NCI-H1436 treated with DMSO at 0.1 percent for 48 hours (cell line): ENCODE measurements at regions not wholly inside any gene's neighbourhood (a gene's known extent, or its start where the extent isn't known, plus 50 kb on each side); places are given as distances from the start of the nearest gene placed in this dataset.

Experiments used
- DNase-seq: peaks from one replicate; lab custom pipeline; 2025; lab: John Stamatoyannopoulos, UW

DNA sequence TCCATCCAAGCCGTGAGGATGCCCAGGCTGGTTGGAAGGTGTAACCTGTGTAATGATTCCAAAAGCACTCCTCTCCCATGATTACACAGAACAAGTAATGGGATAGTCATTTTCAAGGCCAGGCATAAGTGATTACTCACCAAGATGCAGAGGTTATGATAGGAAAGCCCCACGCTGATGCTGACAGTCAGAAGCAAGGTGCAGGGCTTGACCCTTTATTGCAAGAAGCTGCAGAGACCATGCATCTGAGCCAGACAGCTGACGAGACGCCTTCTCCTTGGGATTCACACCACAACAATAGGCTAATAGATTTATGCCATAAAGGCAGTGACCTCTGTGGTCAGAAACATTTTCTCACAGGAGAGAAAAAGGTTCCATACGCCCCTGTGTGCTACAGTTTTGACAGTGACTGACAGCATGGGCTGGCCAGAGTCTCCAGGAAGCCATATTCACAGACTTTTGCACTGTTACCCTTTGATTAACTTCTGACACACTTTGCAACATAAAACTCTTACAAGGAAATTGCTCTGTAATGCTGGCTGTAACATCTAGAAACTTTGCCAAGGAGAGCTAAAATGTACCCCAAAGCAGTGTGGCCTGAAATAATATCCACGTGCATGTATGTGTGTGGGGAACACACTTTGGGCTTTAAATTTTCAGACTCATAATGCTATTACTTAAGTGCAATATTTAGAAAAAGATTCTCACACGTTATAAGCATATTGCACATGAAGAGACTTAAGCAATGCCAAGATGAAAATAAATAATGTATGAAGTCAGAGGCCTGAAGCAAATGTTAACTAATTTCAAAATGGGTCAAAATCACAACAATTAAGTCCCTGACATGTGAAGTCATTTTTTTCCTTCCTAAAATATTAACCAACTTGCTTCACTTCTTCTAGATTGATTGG is 1079.0 kb upstream of the TENM4 start:
- no peak for DNase-seq

DNA sequence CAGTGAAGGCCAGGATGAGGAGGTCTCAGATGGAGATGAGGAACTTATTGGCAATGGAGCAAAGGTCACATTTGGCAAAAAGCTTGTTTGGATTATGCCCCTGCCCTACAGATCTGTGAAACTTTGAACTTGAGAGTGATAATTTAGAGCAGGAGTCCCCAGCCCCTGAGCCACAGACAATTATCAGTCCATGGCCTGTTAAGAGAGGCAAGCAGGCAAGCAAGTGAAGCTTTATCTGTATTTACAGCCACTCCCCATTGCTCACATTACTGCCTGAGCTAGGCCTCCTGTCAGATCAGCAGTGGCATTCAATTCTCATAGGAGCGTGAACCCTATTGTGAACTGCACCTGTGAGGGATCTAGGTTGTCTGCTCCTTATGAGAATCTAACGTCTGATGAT is 1076.9 kb upstream of the TENM4 start:
- DNase-seq, result no peak

- DNase-seq, result no peak
Measured at GRCh38 chr11:80515097-80515496, 1074.3 kb upstream of the TENM4 start.

DNA sequence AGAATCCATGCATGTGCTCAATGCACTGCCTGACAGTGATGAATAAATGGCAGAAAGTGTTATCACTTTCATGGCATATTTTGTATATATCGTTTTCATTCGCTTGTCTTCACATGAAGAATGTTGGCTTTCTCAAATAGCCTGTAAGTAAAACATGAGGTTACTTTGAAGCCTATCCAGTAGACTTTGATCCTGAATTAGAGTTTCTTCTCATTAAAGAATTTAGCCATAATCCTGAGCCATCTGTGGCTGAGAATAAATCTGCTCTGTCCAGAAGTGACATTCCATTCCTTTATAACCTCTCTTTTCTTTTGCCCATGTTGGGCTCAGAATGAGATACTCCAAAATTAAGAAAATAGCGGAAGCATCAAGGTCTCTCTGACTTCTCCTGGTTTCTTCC is 1071.7 kb upstream of the TENM4 start:
- no peak for DNase-seq

- no peak for DNase-seq
Measured at GRCh38 chr11:80505771-80506170, 1064.9 kb upstream of the TENM4 start.

- DNase-seq, result no peak
Measured at GRCh38 chr11:80503990-80504389, 1063.2 kb upstream of the TENM4 start.

GRCh38 chr11:80502511-80502910 is 1061.7 kb upstream of the TENM4 start:
- DNase-seq, result no peak

DNA sequence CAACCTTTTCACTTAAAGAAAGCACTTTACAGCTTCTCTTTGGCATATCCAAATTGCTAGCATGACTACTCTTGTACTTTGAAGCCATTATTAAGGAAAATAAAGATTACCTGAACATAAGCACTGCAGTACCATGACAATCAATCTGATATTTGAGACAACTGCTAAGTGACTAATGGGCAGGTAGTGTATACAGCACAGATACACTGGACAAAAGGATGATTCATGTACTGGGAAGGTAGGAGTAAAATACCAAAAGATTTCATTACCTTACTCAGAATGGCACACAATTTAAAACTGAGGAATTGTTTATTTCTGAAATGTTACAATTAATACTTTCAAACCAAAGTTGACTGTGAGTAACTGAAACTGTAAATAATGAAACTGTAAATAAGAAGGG is 1054.3 kb upstream of the TENM4 start:
- no peak for DNase-seq

DNA sequence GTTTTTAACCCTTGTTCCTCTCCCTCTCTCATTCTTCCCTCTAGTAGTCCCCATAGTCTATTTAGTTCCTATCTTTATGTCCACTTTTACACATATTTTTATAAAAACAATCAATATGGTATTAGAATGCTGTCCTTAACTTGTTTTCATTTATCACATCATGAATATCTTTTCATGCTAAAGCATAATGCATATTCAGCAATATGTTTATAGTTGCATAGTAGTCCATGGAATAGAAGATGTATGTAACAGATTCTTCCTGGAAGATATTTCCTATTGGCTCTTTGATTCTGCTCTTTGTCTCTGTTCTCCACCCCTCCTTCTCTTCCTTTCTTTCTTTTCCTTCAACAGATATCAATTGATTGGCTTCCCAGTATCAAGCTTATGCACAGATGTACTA is 1047.1 kb upstream of the TENM4 start:
- DNase-seq, result no peak

DNA sequence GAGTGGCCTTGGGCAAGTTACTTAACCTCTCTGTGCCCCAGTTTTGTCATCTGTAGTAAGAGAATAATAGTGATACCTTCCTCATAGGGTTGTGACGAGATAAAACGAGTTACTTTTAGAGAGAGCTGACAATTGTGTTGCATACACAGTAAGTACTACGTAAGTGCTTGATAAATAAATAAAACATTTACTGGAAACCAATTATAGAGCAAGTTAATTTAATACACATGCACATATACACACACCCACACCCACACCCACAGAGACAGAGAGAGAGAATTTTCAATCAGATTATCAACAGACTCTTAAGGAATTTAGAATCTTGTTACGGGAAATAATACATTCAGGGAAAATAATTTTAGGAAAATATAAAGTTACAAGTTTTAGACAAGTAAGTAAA is 1045.8 kb upstream of the TENM4 start:
- no peak for DNase-seq

DNA sequence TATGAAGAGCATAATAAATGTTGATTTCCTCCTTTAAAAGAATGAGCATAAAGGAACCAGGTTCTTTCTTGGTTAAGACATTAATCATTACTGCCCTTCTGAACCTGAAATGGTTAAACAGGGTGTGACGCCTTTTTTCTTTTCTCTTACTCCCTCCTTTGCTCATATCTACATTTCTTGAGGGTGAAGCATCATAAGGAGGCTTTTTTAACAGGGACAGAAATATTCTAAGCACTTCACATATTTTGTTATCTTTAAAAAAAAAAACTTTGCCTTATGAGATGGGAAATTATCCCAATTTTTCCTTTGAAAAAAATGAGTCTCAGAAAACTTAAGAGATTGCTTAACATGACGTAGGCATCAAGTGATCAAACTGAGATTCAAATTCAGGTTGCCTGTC is 1036.3 kb upstream of the TENM4 start:
- no peak for DNase-seq

- no peak for DNase-seq
Measured at GRCh38 chr11:80473562-80473961, 1032.7 kb upstream of the TENM4 start.

- no peak for DNase-seq
Measured at GRCh38 chr11:80469871-80470270, 1029.0 kb upstream of the TENM4 start.

GRCh38 chr11:80466570-80466969 is 1025.7 kb upstream of the TENM4 start:
- no peak for DNase-seq

DNA sequence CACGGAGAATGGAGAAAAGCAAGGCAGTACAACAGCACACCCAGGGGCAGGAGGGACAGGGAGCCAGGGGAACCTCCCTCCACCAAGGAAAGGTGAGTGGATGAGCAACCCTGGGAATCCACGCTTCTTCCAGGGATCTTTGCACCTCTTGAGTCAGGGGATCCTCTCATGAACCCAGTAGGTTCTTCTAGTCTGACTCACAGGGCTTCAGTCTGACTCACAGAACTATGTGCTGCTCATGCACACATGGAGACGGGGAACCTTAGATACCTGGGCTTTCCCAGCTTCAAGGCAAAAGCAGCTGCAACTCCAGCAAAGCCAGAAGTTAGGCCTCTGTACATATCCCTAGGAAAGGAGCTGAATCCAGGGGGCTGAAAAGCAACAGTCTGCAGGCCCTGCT is 1021.4 kb upstream of the TENM4 start:
- no peak for DNase-seq

DNA sequence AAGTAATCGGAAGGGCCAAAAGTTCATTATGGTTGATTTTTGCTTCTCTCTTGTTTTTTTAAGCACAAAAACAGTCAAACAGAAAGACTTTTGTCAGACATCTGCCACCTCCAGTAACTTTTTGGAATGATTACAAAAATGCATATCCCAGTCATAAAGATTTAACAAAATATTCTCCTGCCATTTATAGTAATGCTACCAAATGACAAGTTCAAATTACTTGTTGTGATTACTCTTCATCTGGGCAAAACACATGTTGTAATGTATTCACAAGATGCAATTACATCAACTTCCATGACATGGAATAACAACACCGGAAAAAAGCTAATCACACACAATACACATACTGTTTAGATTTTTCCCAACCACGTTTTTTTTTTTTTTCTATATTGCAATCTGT is 1017.5 kb upstream of the TENM4 start:
- no peak for DNase-seq

DNA sequence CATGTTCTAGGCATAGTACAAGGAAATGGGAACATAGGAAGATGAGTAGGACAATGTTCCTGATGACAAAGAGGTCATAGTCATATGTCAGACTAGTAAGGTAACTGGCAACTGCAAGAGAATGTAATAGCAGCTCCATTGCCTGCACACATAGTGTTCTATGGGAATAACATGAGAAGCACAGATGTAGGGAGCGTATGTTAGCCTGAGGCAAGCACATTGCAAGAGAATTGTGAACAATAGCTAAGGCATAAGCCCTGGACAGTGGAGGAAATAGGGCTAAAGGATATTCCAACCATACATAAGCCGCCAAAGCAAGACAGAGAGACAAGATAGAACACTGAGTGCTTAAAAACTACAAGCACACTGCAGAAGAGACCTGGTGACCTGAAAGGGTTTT is 1017.0 kb upstream of the TENM4 start:
- DNase-seq, result no peak

GRCh38 chr11:80455818-80456217 is 1015.0 kb upstream of the TENM4 start:
- no peak for DNase-seq

GRCh38 chr11:80451105-80451504 is 1010.3 kb upstream of the TENM4 start:
- DNase-seq, result no peak

- no peak for DNase-seq
Measured at GRCh38 chr11:80448709-80449108, 1007.9 kb upstream of the TENM4 start.

GRCh38 chr11:80443177-80443576 is 1002.3 kb upstream of the TENM4 start:
- DNase-seq, result no peak

DNA sequence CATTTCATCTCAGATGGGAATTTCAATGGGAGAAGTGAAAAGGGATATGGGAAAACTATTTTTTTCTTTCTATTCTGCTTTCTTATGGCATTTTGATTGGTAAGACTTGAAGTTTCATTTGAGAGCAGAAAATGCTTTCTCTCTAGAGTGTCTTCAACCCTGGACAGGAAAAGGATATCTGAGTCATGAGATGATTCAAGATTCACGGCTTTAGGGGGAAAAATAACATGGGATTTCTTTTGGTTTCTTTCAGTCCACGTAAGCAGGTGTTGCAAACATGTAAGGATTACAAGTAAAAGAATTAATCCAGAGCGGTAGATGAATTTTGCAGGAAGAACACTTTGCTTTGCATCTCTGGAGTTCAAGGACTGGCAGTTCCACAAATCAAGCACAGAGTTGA is 1001.0 kb upstream of the TENM4 start:
- no peak for DNase-seq

GRCh38 chr11:80440835-80441234 is 1000.0 kb upstream of the TENM4 start:
- no peak for DNase-seq

DNA sequence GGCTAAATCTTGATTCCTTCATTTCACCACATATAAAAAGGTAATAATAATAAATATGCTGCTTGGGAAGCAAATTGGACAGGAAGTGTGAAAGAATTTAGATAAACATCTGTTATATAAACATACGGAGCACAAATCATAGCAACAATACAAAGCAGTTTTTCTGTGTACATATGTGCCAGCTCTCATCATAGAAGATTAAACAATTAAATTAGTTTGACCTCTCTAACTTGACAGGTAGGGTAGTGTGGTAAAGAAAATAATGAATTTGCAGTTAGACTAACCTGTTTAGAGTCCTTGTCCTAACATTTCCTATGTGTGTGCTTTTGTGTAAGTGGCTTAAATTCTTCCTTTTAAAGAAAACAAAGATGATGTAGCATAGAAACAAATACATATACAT is 995.7 kb upstream of the TENM4 start:
- no peak for DNase-seq
